Cardiac fibroblast (primary cell): ENCODE measurements at regions not wholly inside any gene's neighbourhood (a gene's known extent, or its start where the extent isn't known, plus 50 kb on each side); places are given as distances from the start of the nearest gene placed in this dataset.
A peak's percentile ranks its signal among the peaks of the same experiment; 100 is the strongest.

Experiments
- DNase-seq, 2 donors: peaks; one replicate each; pipeline versions ENCODE4 v3.0.0 to v3.0.0-alpha.2; 2010; ENCODE audit warnings: low read depth in 2 of 2
- H3K4me3 ChIP-seq, 2 donors: replicated peaks in 1 of 2; 1 replicate in 1 of 2; 2 replicates in 1 of 2; pipeline ENCODE4 v1.5.1; 2011; ENCODE audit warnings: low read depth in 2 of 2, low read length in 2 of 2, mild to moderate bottlenecking in 2 of 2, moderate library complexity in 1 of 2
- CTCF ChIP-seq: IDR thresholded peaks from one replicate; pipeline ENCODE4 v1.5.1; 2011; ENCODE audit warnings: low read depth, mild to moderate bottlenecking, low read length, inconsistent platforms

GRCh38 chr2:120549841-120550240 is 185.8 kb upstream of the GLI2 start:
- no peak overlapping the region for H3K4me3 ChIP-seq
- TF ChIP-seq CTCF: no peak
- no peak for DNase-seq

- DNase-seq: no peak
- H3K4me3 ChIP-seq: no peak overlapping the region
- TF ChIP-seq CTCF: no peak
These were observed 185.4 kb upstream of the GLI2 start for GRCh38 chr2:120550282-120550681.

- no peak overlapping the region for H3K4me3 ChIP-seq
- no peak for DNase-seq
- TF ChIP-seq CTCF: no peak
These were observed 184.7 kb upstream of the GLI2 start for GRCh38 chr2:120550893-120551446.

- no peak overlapping the region for H3K4me3 ChIP-seq
- no peak for TF ChIP-seq CTCF
- DNase-seq: peak in 1 of 2 donors; percentile 31
These were observed 184.1 kb upstream of the GLI2 start for GRCh38 chr2:120551522-120551921.

GRCh38 chr2:120552079-120552478 is 183.6 kb upstream of the GLI2 start:
- DNase-seq: no peak
- H3K4me3 ChIP-seq: no peak overlapping the region
- TF ChIP-seq CTCF: no peak

GRCh38 chr2:120552800-120553481 is 182.7 kb upstream of the GLI2 start:
- H3K4me3 ChIP-seq: no peak overlapping the region
- peak; percentile 74 for TF ChIP-seq CTCF
- DNase-seq: peak; percentile 71 to 93
